Osteoblast (primary cell): ENCODE measurements at regions not wholly inside any gene's neighbourhood (a gene's known extent, or its start where the extent isn't known, plus 50 kb on each side); places are given as distances from the start of the nearest gene placed in this dataset.
A peak's percentile ranks its signal among the peaks of the same experiment; 100 is the strongest.

Experiments used
- DNase-seq: peaks from one replicate; pipeline ENCODE4 v3.0.0; 2011; ENCODE audit warnings: low spot score, mixed read lengths; ENCODE audit not compliant: insufficient read length; ENCODE audit errors: missing footprints
- H2AFZ ChIP-seq: 2 replicates; pipeline ENCODE4 v1.6.0; 2011; ENCODE audit warnings: mild to moderate bottlenecking, low read length
- H3K27ac ChIP-seq: 2 replicates; pipeline ENCODE4 v1.5.1; 2011; ENCODE audit warnings: mild to moderate bottlenecking, low read depth, low read length, moderate library complexity
- H3K27me3 ChIP-seq: 2 replicates; pipeline ENCODE4 v1.6.0; 2012; ENCODE audit warnings: mild to moderate bottlenecking, control low read depth, inconsistent platforms, low read length, moderate library complexity; ENCODE audit not compliant: insufficient read depth
- H3K36me3 ChIP-seq: 2 replicates; pipeline ENCODE4 v1.5.1; 2011; ENCODE audit warnings: mild to moderate bottlenecking, low read length, control low read depth, moderate library complexity; ENCODE audit not compliant: insufficient read depth
- H3K4me1 ChIP-seq: 2 replicates; pipeline ENCODE4 v1.5.1; 2011; ENCODE audit warnings: mild to moderate bottlenecking, low read length, control low read depth, moderate library complexity; ENCODE audit not compliant: insufficient read depth
- H3K4me2 ChIP-seq: 2 replicates; pipeline ENCODE4 v1.6.0; 2011; ENCODE audit warnings: mild to moderate bottlenecking, low read length; ENCODE audit not compliant: insufficient read depth
- H3K4me3 ChIP-seq: fragments of 200-600 bp; sonication (generic); 3 replicates; pipeline ENCODE4 v1.5.1; 2012; ENCODE audit warnings: mild to moderate bottlenecking, low read length, inconsistent platforms; ENCODE audit not compliant: insufficient read depth
- H3K79me2 ChIP-seq: 2 replicates; pipeline ENCODE4 v1.6.0; 2012; ENCODE audit warnings: mild to moderate bottlenecking, low read length, control low read depth, inconsistent platforms; ENCODE audit not compliant: insufficient read depth
- H3K9me3 ChIP-seq: 2 replicates; pipeline ENCODE4 v1.5.1; 2011; ENCODE audit warnings: low read depth, low read length, control low read depth
- H4K20me1 ChIP-seq: 2 replicates; pipeline ENCODE4 v1.6.0; 2012; ENCODE audit warnings: mild to moderate bottlenecking, low read length, control low read depth; ENCODE audit not compliant: insufficient read depth
- CTCF ChIP-seq: IDR thresholded peaks from 2 replicates; pipeline ENCODE4 v1.5.1; 2011; ENCODE audit warnings: mild to moderate bottlenecking, low read depth, low read length, moderate library complexity; ENCODE audit errors: extremely low read depth

- H3K4me3 ChIP-seq, result no peak overlapping the region
- H3K4me1 ChIP-seq, result peaks cover 15% of the 10 kb centered on the region
- no peaks in the 10 kb centered on the region for H3K9me3 ChIP-seq
- TF ChIP-seq CTCF, result no peak
- H3K79me2 ChIP-seq, result no peaks in the 10 kb centered on the region
- peak overlapping the region; percentile 42 for H3K27ac ChIP-seq
- H3K27me3 ChIP-seq, result no peaks in the 10 kb centered on the region
- no peak overlapping the region for H2AFZ ChIP-seq
- no peaks in the 10 kb centered on the region for H4K20me1 ChIP-seq
- no peak for DNase-seq
- no peaks in the 10 kb centered on the region for H3K36me3 ChIP-seq
- no peak overlapping the region for H3K4me2 ChIP-seq
Observed at GRCh38 chr2:19255481-19255880, 102.9 kb downstream of the OSR1 start.

GRCh38 chr2:19251554-19251953 lies 106.9 kb downstream of the OSR1 start:
- H3K4me2 ChIP-seq, result no peak overlapping the region
- no peak for DNase-seq

GRCh38 chr2:19250906-19251305 lies 107.5 kb downstream of the OSR1 start:
- Histone ChIP-seq H3K4me3 (no peak overlapping the region), H3K27me3 (no peaks in the 10 kb centered on the region), H3K27ac (no peak overlapping the region), H3K4me2 (no peak overlapping the region), H3K36me3 (no peaks in the 10 kb centered on the region), H3K4me1 (peaks cover 4% of the 10 kb centered on the region), H2AFZ (no peak overlapping the region), H3K79me2 (no peaks in the 10 kb centered on the region), H3K9me3 (no peaks in the 10 kb centered on the region), H4K20me1 (no peaks in the 10 kb centered on the region)
- no peak for DNase-seq
- TF ChIP-seq CTCF, result no peak

More at GRCh38 chr2:19251554-19251953, 106.9 kb downstream of the OSR1 start:
- H4K20me1 ChIP-seq, result no peaks in the 10 kb centered on the region
- no peak for TF ChIP-seq CTCF
- H3K4me3 ChIP-seq, result no peak overlapping the region
- H3K36me3 ChIP-seq, result no peaks in the 10 kb centered on the region
- H2AFZ ChIP-seq, result no peak overlapping the region
- H3K79me2 ChIP-seq, result no peaks in the 10 kb centered on the region
- H3K27me3 ChIP-seq, result no peaks in the 10 kb centered on the region
- H3K4me1 ChIP-seq, result peaks cover 9% of the 10 kb centered on the region
- H3K9me3 ChIP-seq, result no peaks in the 10 kb centered on the region
- no peak overlapping the region for H3K27ac ChIP-seq

- Histone ChIP-seq H3K4me3 (no peak overlapping the region), H3K36me3 (no peaks in the 10 kb centered on the region), H3K27ac (no peak overlapping the region), H3K79me2 (no peaks in the 10 kb centered on the region), H3K27me3 (no peaks in the 10 kb centered on the region), H3K4me1 (no peaks in the 10 kb centered on the region), H3K4me2 (no peak overlapping the region), H3K9me3 (no peaks in the 10 kb centered on the region), H4K20me1 (no peaks in the 10 kb centered on the region), H2AFZ (no peak overlapping the region)
- TF ChIP-seq CTCF, result no peak
- no peak for DNase-seq
Observed at GRCh38 chr2:19247186-19247585, 111.2 kb downstream of the OSR1 start.
